ENCODE measurements at regions not wholly inside any gene's neighbourhood (a gene's known extent, or its start where the extent isn't known, plus 50 kb on each side); places are given as distances from the start of the nearest gene placed in this dataset.

- Histone ChIP-seq H3K36me3 (ENCODE audit: control insufficient read depth, insufficient read depth, low read length, severe bottlenecking) (no peaks in the 10 kb centered on the region), H3K9ac (ENCODE audit: low read length) (no peak overlapping the region), H3K9me3 (ENCODE audit: control insufficient read depth, low read length) (no peaks in the 10 kb centered on the region), H3K4me3 (ENCODE audit: low read length) (no peak overlapping the region), H3K27me3 (replicated peaks; ENCODE audit: control insufficient read depth, insufficient read depth, low read length) (no peaks in the 10 kb centered on the region), H3K4me1 (ENCODE audit: control insufficient read depth, insufficient read depth, low read length) (no peaks in the 10 kb centered on the region)
- DNase-seq (ENCODE audit: low read depth) = no peak
These were observed 276.4 kb downstream of the TMEM167A start for GRCh38 chr5:82800826-82801225.

DNA sequence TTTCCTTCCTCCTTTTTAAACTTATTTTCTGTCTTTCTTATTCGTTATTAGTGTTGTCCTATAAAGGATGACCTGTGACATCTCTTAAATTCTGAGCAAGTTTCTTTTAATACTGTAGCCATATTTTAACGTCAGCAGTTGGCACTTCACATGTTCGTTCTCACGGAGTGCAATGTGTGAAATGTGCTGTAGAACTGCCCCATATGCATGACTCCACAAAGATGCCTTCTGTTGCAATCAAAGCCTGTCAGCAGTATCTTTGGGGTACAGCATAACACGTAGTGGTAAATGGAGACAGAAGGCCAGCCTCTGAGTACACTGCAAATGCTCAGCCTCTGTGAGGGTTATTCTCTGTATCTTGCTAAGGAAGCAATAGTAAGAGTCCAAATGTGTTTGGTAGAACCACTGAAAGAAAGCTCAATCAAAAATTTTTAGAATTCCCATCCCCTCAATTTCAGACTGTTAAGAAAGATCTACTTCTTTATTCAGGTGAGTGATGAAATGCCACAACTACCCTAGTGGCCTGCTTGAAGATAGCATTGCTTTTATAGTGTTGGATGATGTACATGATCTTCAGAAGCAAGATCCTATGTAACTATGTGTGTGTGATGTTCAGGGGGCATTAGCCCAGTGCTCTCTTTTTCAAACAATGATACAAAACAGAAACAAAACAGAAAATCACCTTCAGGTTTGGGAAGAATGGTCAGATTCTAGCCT is 277.7 kb downstream of the TMEM167A start:
- Histone ChIP-seq H3K27me3 (replicated peaks; ENCODE audit: control insufficient read depth, insufficient read depth, low read length) (no peaks in the 10 kb centered on the region), H3K9me3 (ENCODE audit: control insufficient read depth, low read length) (no peaks in the 10 kb centered on the region), H3K9ac (ENCODE audit: low read length) (no peak overlapping the region), H3K4me1 (ENCODE audit: control insufficient read depth, insufficient read depth, low read length) (no peaks in the 10 kb centered on the region), H3K4me3 (ENCODE audit: low read length) (no peak overlapping the region), H3K36me3 (ENCODE audit: control insufficient read depth, insufficient read depth, low read length, severe bottlenecking) (no peaks in the 10 kb centered on the region)
- DNase-seq (ENCODE audit: low read depth) = no peak

GRCh38 chr5:82798676-82799075 is 278.5 kb downstream of the TMEM167A start:
- H3K9me3 ChIP-seq (ENCODE audit: control insufficient read depth, low read length) = no peaks in the 10 kb centered on the region
- H3K27me3 ChIP-seq (replicated peaks; ENCODE audit: control insufficient read depth, insufficient read depth, low read length) = no peaks in the 10 kb centered on the region
- no peaks in the 10 kb centered on the region for H3K4me1 ChIP-seq (ENCODE audit: control insufficient read depth, insufficient read depth, low read length)
- no peak overlapping the region for H3K9ac ChIP-seq (ENCODE audit: low read length)
- no peak overlapping the region for H3K4me3 ChIP-seq (ENCODE audit: low read length)
- H3K36me3 ChIP-seq (ENCODE audit: control insufficient read depth, insufficient read depth, low read length, severe bottlenecking) = no peaks in the 10 kb centered on the region
- no peak for DNase-seq (ENCODE audit: low read depth)

DNA sequence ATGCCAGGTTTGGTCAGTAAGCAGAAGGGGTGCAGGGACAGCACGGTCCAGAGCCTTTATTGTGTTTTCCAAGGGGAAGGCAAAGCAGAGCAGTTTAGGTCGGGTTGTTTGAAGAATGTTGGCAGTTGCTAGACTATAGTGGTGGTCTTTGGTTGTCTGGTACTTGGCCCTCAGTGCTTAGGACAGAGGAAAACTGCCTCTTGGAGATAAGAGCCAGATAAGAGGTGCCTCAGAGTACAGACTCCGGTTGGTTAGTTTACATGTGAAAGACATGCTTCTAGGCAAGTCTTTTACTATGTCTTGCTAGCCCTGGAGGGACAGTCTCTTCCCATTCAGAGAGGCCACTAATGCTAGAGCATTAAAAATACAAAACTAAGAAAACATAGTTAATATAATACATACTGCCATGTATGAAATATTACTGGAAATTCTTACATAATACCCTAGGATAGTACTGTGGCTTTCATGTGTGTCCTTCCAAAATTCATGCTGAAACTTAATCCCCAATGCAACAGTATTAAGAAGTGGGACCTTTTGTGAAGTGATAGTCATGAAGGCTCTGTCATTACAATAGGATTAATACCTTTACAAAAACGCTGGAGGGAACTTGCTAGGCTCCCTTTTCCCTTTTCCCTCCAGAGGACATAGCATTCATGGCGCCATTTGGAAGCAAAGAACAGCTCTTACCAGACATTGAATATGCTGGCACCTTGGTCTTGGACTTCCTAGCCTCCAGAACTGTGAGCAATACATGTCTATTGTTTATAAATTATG is 280.4 kb downstream of the TMEM167A start:
- DNase-seq (ENCODE audit: low read depth) = no peak
- Histone ChIP-seq H3K9ac (ENCODE audit: low read length) (no peak overlapping the region), H3K9me3 (ENCODE audit: control insufficient read depth, low read length) (no peaks in the 10 kb centered on the region), H3K27me3 (replicated peaks; ENCODE audit: control insufficient read depth, insufficient read depth, low read length) (no peaks in the 10 kb centered on the region), H3K4me3 (ENCODE audit: low read length) (no peak overlapping the region), H3K4me1 (ENCODE audit: control insufficient read depth, insufficient read depth, low read length) (peaks cover 5% of the 10 kb centered on the region), H3K36me3 (ENCODE audit: control insufficient read depth, insufficient read depth, low read length, severe bottlenecking) (no peaks in the 10 kb centered on the region)

GRCh38 chr5:82794876-82795275 is 282.3 kb downstream of the TMEM167A start:
- H3K27me3 ChIP-seq (replicated peaks; ENCODE audit: control insufficient read depth, insufficient read depth, low read length) = no peaks in the 10 kb centered on the region
- no peak overlapping the region for H3K9ac ChIP-seq (ENCODE audit: low read length)
- DNase-seq (ENCODE audit: low read depth) = no peak
- no peak overlapping the region for H3K4me3 ChIP-seq (ENCODE audit: low read length)
- peaks cover 5% of the 10 kb centered on the region for H3K4me1 ChIP-seq (ENCODE audit: control insufficient read depth, insufficient read depth, low read length)
- H3K9me3 ChIP-seq (ENCODE audit: control insufficient read depth, low read length) = no peaks in the 10 kb centered on the region
- no peaks in the 10 kb centered on the region for H3K36me3 ChIP-seq (ENCODE audit: control insufficient read depth, insufficient read depth, low read length, severe bottlenecking)

DNA sequence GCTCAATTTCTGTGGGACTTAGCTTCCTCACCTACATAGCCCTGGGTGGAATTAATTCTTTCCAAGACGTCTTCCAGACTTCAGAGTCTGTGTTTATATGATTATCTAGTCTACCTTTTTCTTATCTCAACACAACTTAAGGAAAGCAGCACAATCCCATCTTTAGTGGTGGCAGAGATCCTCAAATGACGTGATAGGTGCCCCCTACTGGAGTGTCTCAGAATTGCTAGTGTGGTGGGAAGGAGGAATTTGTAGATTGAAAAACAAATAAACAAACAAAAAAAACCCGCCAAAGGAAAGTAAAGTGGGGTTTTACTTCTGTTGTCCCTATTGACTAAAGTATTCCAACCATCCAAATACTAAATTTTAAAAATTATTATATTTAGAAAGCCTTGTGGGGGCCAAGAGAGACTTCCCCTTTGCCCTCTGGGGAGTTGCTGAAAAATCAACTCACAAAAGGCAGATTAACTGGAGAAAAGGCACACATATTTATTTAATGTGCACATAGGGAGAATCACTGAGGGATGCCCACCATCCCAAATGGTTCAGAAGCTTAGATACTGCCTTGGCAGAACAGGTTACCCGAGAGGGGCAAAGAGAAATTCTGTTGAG is 283.3 kb downstream of the TMEM167A start:
- H3K36me3 ChIP-seq (ENCODE audit: control insufficient read depth, insufficient read depth, low read length, severe bottlenecking) = no peaks in the 10 kb centered on the region
- no peak overlapping the region for H3K4me3 ChIP-seq (ENCODE audit: low read length)
- no peaks in the 10 kb centered on the region for H3K27me3 ChIP-seq (replicated peaks; ENCODE audit: control insufficient read depth, insufficient read depth, low read length)
- peaks cover 5% of the 10 kb centered on the region for H3K4me1 ChIP-seq (ENCODE audit: control insufficient read depth, insufficient read depth, low read length)
- H3K9me3 ChIP-seq (ENCODE audit: control insufficient read depth, low read length) = no peaks in the 10 kb centered on the region
- DNase-seq (ENCODE audit: low read depth) = peak; percentile 15
- no peak overlapping the region for H3K9ac ChIP-seq (ENCODE audit: low read length)

- Histone ChIP-seq H3K9ac (ENCODE audit: low read length) (no peak overlapping the region), H3K36me3 (ENCODE audit: control insufficient read depth, insufficient read depth, low read length, severe bottlenecking) (no peaks in the 10 kb centered on the region), H3K27me3 (replicated peaks; ENCODE audit: control insufficient read depth, insufficient read depth, low read length) (no peaks in the 10 kb centered on the region), H3K9me3 (ENCODE audit: control insufficient read depth, low read length) (no peaks in the 10 kb centered on the region), H3K4me1 (ENCODE audit: control insufficient read depth, insufficient read depth, low read length) (peaks cover 5% of the 10 kb centered on the region), H3K4me3 (ENCODE audit: low read length) (no peak overlapping the region)
- peak; percentile 58 for DNase-seq (ENCODE audit: low read depth)
These were observed 285.1 kb downstream of the TMEM167A start for GRCh38 chr5:82792096-82792495.

DNA sequence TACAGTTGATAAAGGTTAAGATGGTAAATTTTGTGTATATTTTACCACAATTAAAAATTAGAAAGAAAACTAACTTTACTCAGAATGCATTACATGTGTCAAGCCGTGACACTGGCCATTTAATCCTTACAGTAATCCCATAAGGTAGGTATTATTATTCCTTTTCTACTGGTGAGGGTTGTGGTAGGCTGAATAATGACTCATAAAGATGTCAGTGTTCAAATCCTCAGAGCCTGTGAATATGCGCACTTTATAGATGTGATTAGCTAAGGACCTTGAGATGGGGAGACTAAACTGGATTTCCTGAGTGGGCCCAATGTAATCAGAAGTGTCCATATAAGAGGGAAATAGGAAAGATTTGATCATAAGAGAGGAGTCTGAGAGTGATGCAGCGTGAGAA is 288.1 kb downstream of the TMEM167A start:
- Histone ChIP-seq H3K4me1 (ENCODE audit: control insufficient read depth, insufficient read depth, low read length) (peaks cover 5% of the 10 kb centered on the region), H3K9ac (ENCODE audit: low read length) (no peak overlapping the region), H3K36me3 (ENCODE audit: control insufficient read depth, insufficient read depth, low read length, severe bottlenecking) (no peaks in the 10 kb centered on the region), H3K9me3 (ENCODE audit: control insufficient read depth, low read length) (no peaks in the 10 kb centered on the region), H3K27me3 (replicated peaks; ENCODE audit: control insufficient read depth, insufficient read depth, low read length) (no peaks in the 10 kb centered on the region), H3K4me3 (ENCODE audit: low read length) (no peak overlapping the region)
- DNase-seq (ENCODE audit: low read depth) = no peak

DNA sequence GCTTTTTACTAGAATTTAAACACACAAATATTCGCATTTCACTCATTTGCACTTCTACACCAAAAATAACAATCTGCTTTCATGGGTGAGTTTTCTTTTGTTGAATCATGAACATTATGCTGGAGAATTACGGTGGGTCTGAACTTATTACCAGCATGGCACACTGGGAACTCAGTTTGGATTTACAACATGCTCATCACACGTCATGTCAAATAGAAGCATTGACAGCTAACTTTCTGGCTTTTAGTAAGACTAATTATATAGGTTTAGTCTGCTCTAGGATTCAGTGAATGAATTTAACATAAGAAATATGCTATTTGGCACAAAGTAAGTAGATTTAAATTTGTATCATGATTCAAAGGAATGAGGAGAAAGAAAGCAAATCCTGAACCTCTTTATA is 290.4 kb downstream of the TMEM167A start:
- Histone ChIP-seq H3K36me3 (ENCODE audit: control insufficient read depth, insufficient read depth, low read length, severe bottlenecking) (no peaks in the 10 kb centered on the region), H3K4me3 (ENCODE audit: low read length) (no peak overlapping the region), H3K27me3 (replicated peaks; ENCODE audit: control insufficient read depth, insufficient read depth, low read length) (no peaks in the 10 kb centered on the region), H3K9ac (ENCODE audit: low read length) (no peak overlapping the region), H3K4me1 (ENCODE audit: control insufficient read depth, insufficient read depth, low read length) (no peaks in the 10 kb centered on the region), H3K9me3 (ENCODE audit: control insufficient read depth, low read length) (no peaks in the 10 kb centered on the region)
- no peak for DNase-seq (ENCODE audit: low read depth)

- Histone ChIP-seq H3K9ac (ENCODE audit: low read length) (no peak overlapping the region), H3K36me3 (ENCODE audit: control insufficient read depth, insufficient read depth, low read length, severe bottlenecking) (no peaks in the 10 kb centered on the region), H3K27me3 (replicated peaks; ENCODE audit: control insufficient read depth, insufficient read depth, low read length) (no peaks in the 10 kb centered on the region), H3K4me1 (ENCODE audit: control insufficient read depth, insufficient read depth, low read length) (no peaks in the 10 kb centered on the region), H3K4me3 (ENCODE audit: low read length) (no peak overlapping the region), H3K9me3 (ENCODE audit: control insufficient read depth, low read length) (no peaks in the 10 kb centered on the region)
- DNase-seq (ENCODE audit: low read depth) = no peak
These were observed 291.2 kb downstream of the TMEM167A start for GRCh38 chr5:82785882-82786509.

- no peaks in the 10 kb centered on the region for H3K36me3 ChIP-seq (ENCODE audit: control insufficient read depth, insufficient read depth, low read length, severe bottlenecking)
- H3K4me1 ChIP-seq (ENCODE audit: control insufficient read depth, insufficient read depth, low read length) = no peaks in the 10 kb centered on the region
- DNase-seq (ENCODE audit: low read depth) = no peak
- no peaks in the 10 kb centered on the region for H3K27me3 ChIP-seq (replicated peaks; ENCODE audit: control insufficient read depth, insufficient read depth, low read length)
- no peak overlapping the region for H3K9ac ChIP-seq (ENCODE audit: low read length)
- no peak overlapping the region for H3K4me3 ChIP-seq (ENCODE audit: low read length)
- no peaks in the 10 kb centered on the region for H3K9me3 ChIP-seq (ENCODE audit: control insufficient read depth, low read length)
These were observed 291.7 kb downstream of the TMEM167A start for GRCh38 chr5:82785456-82785855.
